ENCODE measurements at regions not wholly inside any gene's neighbourhood (a gene's known extent, or its start where the extent isn't known, plus 50 kb on each side); places are given as distances from the start of the nearest gene placed in this dataset.

- FAIRE-seq, result no peak
- Histone ChIP-seq H3K27me3 (ENCODE audit: control insufficient read depth, insufficient read depth, low read length) (no peaks in the 10 kb centered on the region), H3K4me3 (ENCODE audit: low read depth, low read length) (no peak overlapping the region), H3K36me3 (ENCODE audit: control insufficient read depth, insufficient read depth, low read length) (no peaks in the 10 kb centered on the region)
- DNase-seq (ENCODE audit: low read depth), result no peak
- no peak for TF ChIP-seq CTCF (IDR thresholded peaks at IDR 0.05; ENCODE audit: insufficient read depth, low read length, severe bottlenecking)
Measured at GRCh38 chr7:1344421-1344820, 111.7 kb downstream of the UNCX start.

GRCh38 chr7:1344981-1345701 lies 112.5 kb downstream of the UNCX start:
- no peak for DNase-seq (ENCODE audit: low read depth)
- no peaks in the 10 kb centered on the region for H3K27me3 ChIP-seq (ENCODE audit: control insufficient read depth, insufficient read depth, low read length)
- no peak for FAIRE-seq
- H3K36me3 ChIP-seq (ENCODE audit: control insufficient read depth, insufficient read depth, low read length), result no peaks in the 10 kb centered on the region
- no peak overlapping the region for H3K4me3 ChIP-seq (ENCODE audit: low read depth, low read length)
- TF ChIP-seq CTCF (IDR thresholded peaks at IDR 0.05; ENCODE audit: insufficient read depth, low read length, severe bottlenecking), result no peak

- no peak for TF ChIP-seq CTCF (IDR thresholded peaks at IDR 0.05; ENCODE audit: insufficient read depth, low read length, severe bottlenecking)
- no peak for FAIRE-seq
- Histone ChIP-seq H3K4me3 (ENCODE audit: low read depth, low read length) (no peak overlapping the region), H3K36me3 (ENCODE audit: control insufficient read depth, insufficient read depth, low read length) (no peaks in the 10 kb centered on the region), H3K27me3 (ENCODE audit: control insufficient read depth, insufficient read depth, low read length) (no peaks in the 10 kb centered on the region)
- DNase-seq (ENCODE audit: low read depth), result no peak
Measured at GRCh38 chr7:1345796-1346755, 113.2 kb downstream of the MICALL2 start.

- TF ChIP-seq CTCF (IDR thresholded peaks at IDR 0.05; ENCODE audit: insufficient read depth, low read length, severe bottlenecking), result no peak
- Histone ChIP-seq H3K36me3 (ENCODE audit: control insufficient read depth, insufficient read depth, low read length) (no peaks in the 10 kb centered on the region), H3K27me3 (ENCODE audit: control insufficient read depth, insufficient read depth, low read length) (no peaks in the 10 kb centered on the region), H3K4me3 (ENCODE audit: low read depth, low read length) (no peak overlapping the region)
- DNase-seq (ENCODE audit: low read depth), result no peak
- no peak for FAIRE-seq
Measured at GRCh38 chr7:1346851-1347250, 112.4 kb downstream of the MICALL2 start.

GRCh38 chr7:1348096-1348822 lies 111.0 kb downstream of the MICALL2 start:
- TF ChIP-seq CTCF (IDR thresholded peaks at IDR 0.05; ENCODE audit: insufficient read depth, low read length, severe bottlenecking), result no peak
- no peak for FAIRE-seq
- no peaks in the 10 kb centered on the region for H3K36me3 ChIP-seq (ENCODE audit: control insufficient read depth, insufficient read depth, low read length)
- H3K4me3 ChIP-seq (ENCODE audit: low read depth, low read length), result no peak overlapping the region
- no peak for DNase-seq (ENCODE audit: low read depth)
- no peaks in the 10 kb centered on the region for H3K27me3 ChIP-seq (ENCODE audit: control insufficient read depth, insufficient read depth, low read length)

All from bronchial epithelial cell (primary cell).